Activated T-cell treated with anti-CD3 and anti-CD28 coated beads, Interleukin-2, amount 50 U/mL, for 4 hours (primary cell): ENCODE measurements at regions not wholly inside any gene's neighbourhood (a gene's known extent, or its start where the extent isn't known, plus 50 kb on each side); places are given as distances from the start of the nearest gene placed in this dataset.

Experiments
- ATAC-seq, 2 donors: fragments of 200-7000 bp; cut with Tn5 transposase; one replicate each; pipeline ENCODE4 v1.10.0; 2021
- DNase-seq: peaks from one replicate; pipeline ENCODE4 v3.0.0-alpha.2; 2020
- H3K27me3 Mint-ChIP-seq: one replicate; pipeline ENCODE4 v1.8.0; 2021; ENCODE audit warnings: low read depth, mixed read lengths
- H3K36me3 Mint-ChIP-seq: one replicate; pipeline ENCODE4 v1.8.0; 2022; ENCODE audit warnings: mixed read lengths; ENCODE audit not compliant: insufficient read depth
- H3K4me1 Mint-ChIP-seq: one replicate; pipeline ENCODE4 v1.8.0; 2021; ENCODE audit warnings: low read depth, mixed read lengths
- H3K4me3 Mint-ChIP-seq: one replicate; pipeline ENCODE4 v1.8.0; 2021; ENCODE audit warnings: mild to moderate bottlenecking, moderate library complexity, mixed read lengths
- H3K9me3 Mint-ChIP-seq: one replicate; pipeline ENCODE4 v1.8.0; 2021; ENCODE audit warnings: mixed read lengths

- ATAC-seq (no peak), DNase-seq (no peak)
- no peaks in the 10 kb centered on the region for H3K4me1 Mint-ChIP-seq
- no peaks in the 10 kb centered on the region for H3K36me3 Mint-ChIP-seq
- H3K4me3 Mint-ChIP-seq = no peak overlapping the region
- no peaks in the 10 kb centered on the region for H3K9me3 Mint-ChIP-seq
- H3K27me3 Mint-ChIP-seq = no peaks in the 10 kb centered on the region
Measured at GRCh38 chr10:71064413-71065118, 147.8 kb upstream of the UNC5B start.

- H3K27me3 Mint-ChIP-seq = no peaks in the 10 kb centered on the region
- H3K9me3 Mint-ChIP-seq = no peaks in the 10 kb centered on the region
- no peaks in the 10 kb centered on the region for H3K4me1 Mint-ChIP-seq
- DNase-seq (no peak), ATAC-seq (no peak)
- no peaks in the 10 kb centered on the region for H3K36me3 Mint-ChIP-seq
- no peak overlapping the region for H3K4me3 Mint-ChIP-seq
Measured at GRCh38 chr10:71065659-71066058, 146.7 kb upstream of the UNC5B start.

GRCh38 chr10:71066600-71066999 lies 145.8 kb upstream of the UNC5B start:
- no peak for ATAC-seq
- Mint-ChIP-seq H3K36me3 (no peaks in the 10 kb centered on the region), H3K9me3 (no peaks in the 10 kb centered on the region), H3K4me3 (no peak overlapping the region), H3K4me1 (no peaks in the 10 kb centered on the region), H3K27me3 (no peaks in the 10 kb centered on the region)
- no peak for DNase-seq

- no peaks in the 10 kb centered on the region for H3K9me3 Mint-ChIP-seq
- H3K4me3 Mint-ChIP-seq = no peak overlapping the region
- ATAC-seq = no peak
- no peaks in the 10 kb centered on the region for H3K4me1 Mint-ChIP-seq
- no peaks in the 10 kb centered on the region for H3K36me3 Mint-ChIP-seq
- no peak for DNase-seq
- H3K27me3 Mint-ChIP-seq = no peaks in the 10 kb centered on the region
Measured at GRCh38 chr10:71067098-71067740, 145.2 kb upstream of the UNC5B start.

GRCh38 chr10:71068861-71069271 lies 143.5 kb upstream of the UNC5B start:
- ATAC-seq (no peak), DNase-seq (no peak)
- H3K9me3 Mint-ChIP-seq = no peaks in the 10 kb centered on the region
- H3K36me3 Mint-ChIP-seq = no peaks in the 10 kb centered on the region
- H3K4me3 Mint-ChIP-seq = no peak overlapping the region
- H3K4me1 Mint-ChIP-seq = no peaks in the 10 kb centered on the region
- H3K27me3 Mint-ChIP-seq = no peaks in the 10 kb centered on the region

- Mint-ChIP-seq H3K36me3 (no peaks in the 10 kb centered on the region), H3K27me3 (no peaks in the 10 kb centered on the region), H3K4me1 (no peaks in the 10 kb centered on the region), H3K9me3 (no peaks in the 10 kb centered on the region), H3K4me3 (no peak overlapping the region)
- no peak for ATAC-seq
- no peak for DNase-seq
Measured at GRCh38 chr10:71069909-71070666, 142.3 kb upstream of the UNC5B start.

GRCh38 chr10:71070741-71071140 lies 141.6 kb upstream of the UNC5B start:
- no peak overlapping the region for H3K4me3 Mint-ChIP-seq
- H3K27me3 Mint-ChIP-seq = no peaks in the 10 kb centered on the region

GRCh38 chr10:71072131-71072822 lies 140.1 kb upstream of the UNC5B start:
- no peak for DNase-seq
- Mint-ChIP-seq H3K4me3 (no peak overlapping the region), H3K27me3 (no peaks in the 10 kb centered on the region), H3K36me3 (no peaks in the 10 kb centered on the region), H3K9me3 (no peaks in the 10 kb centered on the region), H3K4me1 (no peaks in the 10 kb centered on the region)
- no peak for ATAC-seq

More at GRCh38 chr10:71070741-71071140, 141.6 kb upstream of the UNC5B start:
- ATAC-seq = no peak
- Mint-ChIP-seq H3K9me3 (no peaks in the 10 kb centered on the region), H3K4me1 (no peaks in the 10 kb centered on the region), H3K36me3 (no peaks in the 10 kb centered on the region)
- DNase-seq = no peak

GRCh38 chr10:71072823-71073210 lies 139.6 kb upstream of the UNC5B start:
- no peak for ATAC-seq
- Mint-ChIP-seq H3K36me3 (no peaks in the 10 kb centered on the region), H3K4me3 (no peak overlapping the region), H3K27me3 (no peaks in the 10 kb centered on the region), H3K4me1 (no peaks in the 10 kb centered on the region), H3K9me3 (no peaks in the 10 kb centered on the region)
- DNase-seq = no peak

GRCh38 chr10:71073451-71074175 lies 138.8 kb upstream of the UNC5B start:
- Mint-ChIP-seq H3K9me3 (no peaks in the 10 kb centered on the region), H3K36me3 (no peaks in the 10 kb centered on the region), H3K4me1 (no peaks in the 10 kb centered on the region), H3K27me3 (no peaks in the 10 kb centered on the region), H3K4me3 (no peak overlapping the region)
- DNase-seq (no peak), ATAC-seq (no peak)

- no peaks in the 10 kb centered on the region for H3K9me3 Mint-ChIP-seq
- ATAC-seq (no peak), DNase-seq (no peak)
- no peaks in the 10 kb centered on the region for H3K4me1 Mint-ChIP-seq
- H3K4me3 Mint-ChIP-seq = no peak overlapping the region
- no peaks in the 10 kb centered on the region for H3K27me3 Mint-ChIP-seq
- H3K36me3 Mint-ChIP-seq = no peaks in the 10 kb centered on the region
Measured at GRCh38 chr10:71074176-71074755, 138.1 kb upstream of the UNC5B start.

- DNase-seq (no peak), ATAC-seq (no peak)
- Mint-ChIP-seq H3K27me3 (no peaks in the 10 kb centered on the region), H3K4me3 (no peak overlapping the region), H3K36me3 (no peaks in the 10 kb centered on the region), H3K4me1 (no peaks in the 10 kb centered on the region), H3K9me3 (no peaks in the 10 kb centered on the region)
Measured at GRCh38 chr10:71075086-71075758, 137.1 kb upstream of the UNC5B start.

- Mint-ChIP-seq H3K36me3 (no peaks in the 10 kb centered on the region), H3K4me1 (no peaks in the 10 kb centered on the region), H3K9me3 (no peaks in the 10 kb centered on the region)
Measured at GRCh38 chr10:71075759-71076472, 136.5 kb upstream of the UNC5B start.

More at GRCh38 chr10:71075759-71076472, 136.5 kb upstream of the UNC5B start:
- ATAC-seq = no peak
- no peak for DNase-seq
- H3K27me3 Mint-ChIP-seq = no peaks in the 10 kb centered on the region
- no peak overlapping the region for H3K4me3 Mint-ChIP-seq
